Panc1 (cell line): ENCODE measurements at regions not wholly inside any gene's neighbourhood (a gene's known extent, or its start where the extent isn't known, plus 50 kb on each side); places are given as distances from the start of the nearest gene placed in this dataset.

Experiments used
- POLR2AphosphoS5 ChIP-seq: IDR thresholded peaks from 2 replicates; pipeline ENCODE4 v1.6.1; 2012; ENCODE audit warnings: mild to moderate bottlenecking, low read depth, low read length, moderate library complexity
- SIN3A ChIP-seq: IDR thresholded peaks from 2 replicates; pipeline ENCODE4 v1.6.1; 2012; ENCODE audit warnings: low read depth, mild to moderate bottlenecking, low read length, moderate library complexity, borderline replicate concordance; ENCODE audit not compliant: insufficient read depth
- TF ChIP-seq, protein P1 (sequence below): fragments of 450-650 bp; IDR thresholded peaks from 2 replicates; pipeline ENCODE4 v1.5.1; 2017; ENCODE audit warnings: mild to moderate bottlenecking
- TF ChIP-seq, protein P2 (sequence below), 2 experiments: IDR thresholded peaks; 2 replicates each; pipeline ENCODE4 v1.6.1; 2011 to 2012; ENCODE audit warnings: low read depth in 2 of 2, control low read depth in 1 of 2, low read length in 1 of 2, mild to moderate bottlenecking in 1 of 2, moderate library complexity in 1 of 2; ENCODE audit not compliant: insufficient read depth in 1 of 2

DNA sequence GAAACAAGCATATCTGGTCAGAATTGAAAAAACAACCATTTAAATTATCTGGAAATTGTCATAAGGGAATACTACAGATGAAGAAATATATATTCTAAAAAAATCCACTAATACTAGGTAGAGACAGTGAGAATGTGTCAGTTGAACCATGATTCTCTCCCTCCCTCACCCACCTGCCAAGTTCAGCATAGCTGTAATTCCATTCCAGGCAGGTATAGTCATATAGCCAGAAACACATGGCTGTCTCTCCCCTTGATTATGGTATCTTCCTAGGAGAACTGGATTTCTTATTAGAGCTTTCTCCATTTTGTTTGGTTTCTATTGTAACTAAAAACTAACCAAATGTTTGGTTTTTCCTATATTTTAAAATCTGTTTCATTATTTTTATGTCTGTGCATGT is 509.2 kb downstream of the CDH10 start:
- TF ChIP-seq, protein P1, sequence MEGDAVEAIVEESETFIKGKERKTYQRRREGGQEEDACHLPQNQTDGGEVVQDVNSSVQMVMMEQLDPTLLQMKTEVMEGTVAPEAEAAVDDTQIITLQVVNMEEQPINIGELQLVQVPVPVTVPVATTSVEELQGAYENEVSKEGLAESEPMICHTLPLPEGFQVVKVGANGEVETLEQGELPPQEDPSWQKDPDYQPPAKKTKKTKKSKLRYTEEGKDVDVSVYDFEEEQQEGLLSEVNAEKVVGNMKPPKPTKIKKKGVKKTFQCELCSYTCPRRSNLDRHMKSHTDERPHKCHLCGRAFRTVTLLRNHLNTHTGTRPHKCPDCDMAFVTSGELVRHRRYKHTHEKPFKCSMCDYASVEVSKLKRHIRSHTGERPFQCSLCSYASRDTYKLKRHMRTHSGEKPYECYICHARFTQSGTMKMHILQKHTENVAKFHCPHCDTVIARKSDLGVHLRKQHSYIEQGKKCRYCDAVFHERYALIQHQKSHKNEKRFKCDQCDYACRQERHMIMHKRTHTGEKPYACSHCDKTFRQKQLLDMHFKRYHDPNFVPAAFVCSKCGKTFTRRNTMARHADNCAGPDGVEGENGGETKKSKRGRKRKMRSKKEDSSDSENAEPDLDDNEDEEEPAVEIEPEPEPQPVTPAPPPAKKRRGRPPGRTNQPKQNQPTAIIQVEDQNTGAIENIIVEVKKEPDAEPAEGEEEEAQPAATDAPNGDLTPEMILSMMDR: no peak
- no peak for TF ChIP-seq POLR2AphosphoS5
- TF ChIP-seq, protein P2, sequence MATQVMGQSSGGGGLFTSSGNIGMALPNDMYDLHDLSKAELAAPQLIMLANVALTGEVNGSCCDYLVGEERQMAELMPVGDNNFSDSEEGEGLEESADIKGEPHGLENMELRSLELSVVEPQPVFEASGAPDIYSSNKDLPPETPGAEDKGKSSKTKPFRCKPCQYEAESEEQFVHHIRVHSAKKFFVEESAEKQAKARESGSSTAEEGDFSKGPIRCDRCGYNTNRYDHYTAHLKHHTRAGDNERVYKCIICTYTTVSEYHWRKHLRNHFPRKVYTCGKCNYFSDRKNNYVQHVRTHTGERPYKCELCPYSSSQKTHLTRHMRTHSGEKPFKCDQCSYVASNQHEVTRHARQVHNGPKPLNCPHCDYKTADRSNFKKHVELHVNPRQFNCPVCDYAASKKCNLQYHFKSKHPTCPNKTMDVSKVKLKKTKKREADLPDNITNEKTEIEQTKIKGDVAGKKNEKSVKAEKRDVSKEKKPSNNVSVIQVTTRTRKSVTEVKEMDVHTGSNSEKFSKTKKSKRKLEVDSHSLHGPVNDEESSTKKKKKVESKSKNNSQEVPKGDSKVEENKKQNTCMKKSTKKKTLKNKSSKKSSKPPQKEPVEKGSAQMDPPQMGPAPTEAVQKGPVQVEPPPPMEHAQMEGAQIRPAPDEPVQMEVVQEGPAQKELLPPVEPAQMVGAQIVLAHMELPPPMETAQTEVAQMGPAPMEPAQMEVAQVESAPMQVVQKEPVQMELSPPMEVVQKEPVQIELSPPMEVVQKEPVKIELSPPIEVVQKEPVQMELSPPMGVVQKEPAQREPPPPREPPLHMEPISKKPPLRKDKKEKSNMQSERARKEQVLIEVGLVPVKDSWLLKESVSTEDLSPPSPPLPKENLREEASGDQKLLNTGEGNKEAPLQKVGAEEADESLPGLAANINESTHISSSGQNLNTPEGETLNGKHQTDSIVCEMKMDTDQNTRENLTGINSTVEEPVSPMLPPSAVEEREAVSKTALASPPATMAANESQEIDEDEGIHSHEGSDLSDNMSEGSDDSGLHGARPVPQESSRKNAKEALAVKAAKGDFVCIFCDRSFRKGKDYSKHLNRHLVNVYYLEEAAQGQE (IDR thresholded peaks at IDR 0.05; ENCODE audit: insufficient read depth in 1 of 2, low read depth in 2 of 2, low read length in 1 of 2): no peak
- TF ChIP-seq SIN3A: no peak
